ENCODE measurements at regions not wholly inside any gene's neighbourhood (a gene's known extent, or its start where the extent isn't known, plus 50 kb on each side); places are given as distances from the start of the nearest gene placed in this dataset.

GRCh38 chr6:169890901-169891300 is 139.5 kb downstream of the ERMARD start:
- peak; percentile 26 for DNase-seq (ENCODE audit: insufficient read length, low spot score, missing footprints)
- TF ChIP-seq CTCF (IDR thresholded peaks at IDR 0.05; ENCODE audit: extremely low read depth, low read depth, low read length) = no peak
- no peak overlapping the region for H2AFZ ChIP-seq (ENCODE audit: low read length)
- no peaks in the 10 kb centered on the region for H3K36me3 ChIP-seq (ENCODE audit: insufficient read depth, low read length)
- no peaks in the 10 kb centered on the region for H3K9me3 ChIP-seq (ENCODE audit: low read depth, low read length)
- no peaks in the 10 kb centered on the region for H3K4me1 ChIP-seq (ENCODE audit: insufficient read depth, low read length)
- H3K4me3 ChIP-seq (ENCODE audit: insufficient read depth, low read length) = no peak overlapping the region
- H3K79me2 ChIP-seq (ENCODE audit: insufficient read depth, low read length) = no peaks in the 10 kb centered on the region
- no peak overlapping the region for H3K27ac ChIP-seq (ENCODE audit: low read depth, low read length)
- no peaks in the 10 kb centered on the region for H3K27me3 ChIP-seq (ENCODE audit: insufficient read depth, low read length)
- H4K20me1 ChIP-seq (ENCODE audit: insufficient read depth, low read length) = no peaks in the 10 kb centered on the region
- no peak overlapping the region for H3K4me2 ChIP-seq (ENCODE audit: insufficient read depth, low read length)

GRCh38 chr6:169890049-169890448 is 138.6 kb downstream of the ERMARD start:
- DNase-seq (ENCODE audit: insufficient read length, low spot score, missing footprints) = no peak
- no peak for TF ChIP-seq CTCF (IDR thresholded peaks at IDR 0.05; ENCODE audit: extremely low read depth, low read depth, low read length)
- no peaks in the 10 kb centered on the region for H3K36me3 ChIP-seq (ENCODE audit: insufficient read depth, low read length)
- H3K9me3 ChIP-seq (ENCODE audit: low read depth, low read length) = no peaks in the 10 kb centered on the region
- H4K20me1 ChIP-seq (ENCODE audit: insufficient read depth, low read length) = no peaks in the 10 kb centered on the region
- H3K4me1 ChIP-seq (ENCODE audit: insufficient read depth, low read length) = no peaks in the 10 kb centered on the region
- no peaks in the 10 kb centered on the region for H3K79me2 ChIP-seq (ENCODE audit: insufficient read depth, low read length)
- H3K4me3 ChIP-seq (ENCODE audit: insufficient read depth, low read length) = no peak overlapping the region
- H3K4me2 ChIP-seq (ENCODE audit: insufficient read depth, low read length) = no peak overlapping the region
- no peaks in the 10 kb centered on the region for H3K27me3 ChIP-seq (ENCODE audit: insufficient read depth, low read length)
- no peak overlapping the region for H2AFZ ChIP-seq (ENCODE audit: low read length)
- H3K27ac ChIP-seq (ENCODE audit: low read depth, low read length) = no peak overlapping the region

GRCh38 chr6:169887529-169888140 is 136.2 kb downstream of the ERMARD start:
- no peak for TF ChIP-seq CTCF (IDR thresholded peaks at IDR 0.05; ENCODE audit: extremely low read depth, low read depth, low read length)
- Histone ChIP-seq H3K4me1 (ENCODE audit: insufficient read depth, low read length) (no peaks in the 10 kb centered on the region), H2AFZ (ENCODE audit: low read length) (no peak overlapping the region), H3K4me3 (ENCODE audit: insufficient read depth, low read length) (no peak overlapping the region), H3K27me3 (ENCODE audit: insufficient read depth, low read length) (no peaks in the 10 kb centered on the region), H4K20me1 (ENCODE audit: insufficient read depth, low read length) (no peaks in the 10 kb centered on the region), H3K79me2 (ENCODE audit: insufficient read depth, low read length) (no peaks in the 10 kb centered on the region), H3K36me3 (ENCODE audit: insufficient read depth, low read length) (no peaks in the 10 kb centered on the region), H3K27ac (ENCODE audit: low read depth, low read length) (no peak overlapping the region), H3K4me2 (ENCODE audit: insufficient read depth, low read length) (no peak overlapping the region), H3K9me3 (ENCODE audit: low read depth, low read length) (no peaks in the 10 kb centered on the region)
- DNase-seq (ENCODE audit: insufficient read length, low spot score, missing footprints) = no peak

GRCh38 chr6:169886631-169887227 is 135.3 kb downstream of the ERMARD start:
- H3K4me2 ChIP-seq (ENCODE audit: insufficient read depth, low read length) = no peak overlapping the region
- no peaks in the 10 kb centered on the region for H3K27me3 ChIP-seq (ENCODE audit: insufficient read depth, low read length)
- no peak overlapping the region for H3K27ac ChIP-seq (ENCODE audit: low read depth, low read length)
- H3K4me1 ChIP-seq (ENCODE audit: insufficient read depth, low read length) = no peaks in the 10 kb centered on the region
- no peaks in the 10 kb centered on the region for H3K36me3 ChIP-seq (ENCODE audit: insufficient read depth, low read length)
- no peaks in the 10 kb centered on the region for H3K79me2 ChIP-seq (ENCODE audit: insufficient read depth, low read length)
- no peak for TF ChIP-seq CTCF (IDR thresholded peaks at IDR 0.05; ENCODE audit: extremely low read depth, low read depth, low read length)
- peak; percentile 26 for DNase-seq (ENCODE audit: insufficient read length, low spot score, missing footprints)
- no peak overlapping the region for H2AFZ ChIP-seq (ENCODE audit: low read length)
- H4K20me1 ChIP-seq (ENCODE audit: insufficient read depth, low read length) = no peaks in the 10 kb centered on the region
- H3K9me3 ChIP-seq (ENCODE audit: low read depth, low read length) = no peaks in the 10 kb centered on the region
- no peak overlapping the region for H3K4me3 ChIP-seq (ENCODE audit: insufficient read depth, low read length)

Measured in osteoblast (primary cell).